ENCODE measurements at regions not wholly inside any gene's neighbourhood (a gene's known extent, or its start where the extent isn't known, plus 50 kb on each side); places are given as distances from the start of the nearest gene placed in this dataset.

- Mint-ChIP-seq H3K27ac (no peak overlapping the region), H3K4me1 (peaks cover 5% of the 10 kb centered on the region), H3K9me3 (peaks cover 0 to 9% (median 5%) of the 10 kb centered on the region in 7 donors), H3K4me3 (no peak overlapping the region), H3K27me3 (ENCODE audit: low read depth in 3 of 3) (peaks cover 20 to 39% (median 33%) of the 10 kb centered on the region in 3 donors), H3K36me3 (no peaks in the 10 kb centered on the region)
- no peaks in the 10 kb centered on the region for H3K79me2 ChIP-seq (ENCODE audit: insufficient read depth, low read length)
- TF ChIP-seq CTCF (IDR thresholded peaks at IDR 0.05) = no peak
- no peak overlapping the region for H3K4me3 ChIP-seq (replicated peaks in 1 of 3; ENCODE audit: low read depth in 2 of 3, low read length in 3 of 3)
- intact Hi-C loops (cut with micrococcal nuclease) = no loop called here
- H4K20me1 ChIP-seq (ENCODE audit: insufficient read depth, low read length) = no peaks in the 10 kb centered on the region
- H3K27me3 ChIP-seq (ENCODE audit: control insufficient read depth in 2 of 2, insufficient read depth in 2 of 2, low read length in 2 of 2) = peaks cover 36 to 38% of the 10 kb centered on the region in 2 donors
- no peak overlapping the region for H3K27ac ChIP-seq (ENCODE audit: low read depth in 1 of 2, low read length in 2 of 2)
- 85% methylated on average over 4 of the region's 4 CpGs for WGBS (ENCODE audit: insufficient coverage)
- no peaks in the 10 kb centered on the region for H3K36me3 ChIP-seq (replicated peaks in 1 of 2; ENCODE audit: control insufficient read depth in 1 of 2, insufficient read depth in 2 of 2, low read length in 2 of 2)
- H3K9me3 ChIP-seq (replicated peaks in 1 of 2; ENCODE audit: control insufficient read depth in 1 of 2, insufficient read depth in 1 of 2, low read length in 2 of 2) = no peaks in the 10 kb centered on the region
- H2AFZ ChIP-seq (ENCODE audit: insufficient read depth, low read depth, low read length, poor library complexity, severe bottlenecking) = no peak overlapping the region
- peaks cover 6 to 7% of the 10 kb centered on the region in 2 donors for H3K4me1 ChIP-seq (ENCODE audit: control insufficient read depth in 1 of 2, insufficient read depth in 2 of 2, low read length in 2 of 2)
- H3K9ac ChIP-seq (ENCODE audit: insufficient read depth, low read length, poor library complexity, severe bottlenecking) = no peak overlapping the region
- no peak overlapping the region for H3K4me2 ChIP-seq (replicated peaks; ENCODE audit: extremely low read depth, low read length, poor library complexity, severe bottlenecking)
- no peak for DNase-seq
Measured at GRCh38 chr9:88798476-88798875, 192.8 kb upstream of the S1PR3 start.

GRCh38 chr9:88799541-88800328, 191.5 kb upstream of the S1PR3 start:
- Mint-ChIP-seq H3K36me3 (no peaks in the 10 kb centered on the region), H3K9me3 (peaks cover 0 to 9% (median 5%) of the 10 kb centered on the region in 7 donors), H3K4me3 (peak overlapping the region in 1 of 2 donors; percentile 11), H3K27ac (no peak overlapping the region), H3K4me1 (peaks cover 3% of the 10 kb centered on the region), H3K27me3 (ENCODE audit: low read depth in 3 of 3) (peaks cover 18 to 35% (median 27%) of the 10 kb centered on the region in 3 donors)
- Histone ChIP-seq H3K79me2 (ENCODE audit: insufficient read depth, low read length) (no peaks in the 10 kb centered on the region), H3K4me3 (replicated peaks in 1 of 3; ENCODE audit: low read depth in 2 of 3, low read length in 3 of 3) (no peak overlapping the region), H3K9me3 (replicated peaks in 1 of 2; ENCODE audit: control insufficient read depth in 1 of 2, insufficient read depth in 1 of 2, low read length in 2 of 2) (no peaks in the 10 kb centered on the region), H4K20me1 (ENCODE audit: insufficient read depth, low read length) (no peaks in the 10 kb centered on the region), H3K27ac (ENCODE audit: low read depth in 1 of 2, low read length in 2 of 2) (no peak overlapping the region), H3K27me3 (ENCODE audit: control insufficient read depth in 2 of 2, insufficient read depth in 2 of 2, low read length in 2 of 2) (peaks cover 34 to 35% of the 10 kb centered on the region in 2 donors), H2AFZ (ENCODE audit: insufficient read depth, low read depth, low read length, poor library complexity, severe bottlenecking) (no peak overlapping the region), H3K4me1 (ENCODE audit: control insufficient read depth in 1 of 2, insufficient read depth in 2 of 2, low read length in 2 of 2) (no peaks in the 10 kb centered on the region), H3K4me2 (replicated peaks; ENCODE audit: extremely low read depth, low read length, poor library complexity, severe bottlenecking) (no peak overlapping the region), H3K9ac (ENCODE audit: insufficient read depth, low read length, poor library complexity, severe bottlenecking) (no peak overlapping the region), H3K36me3 (replicated peaks in 1 of 2; ENCODE audit: control insufficient read depth in 1 of 2, insufficient read depth in 2 of 2, low read length in 2 of 2) (no peaks in the 10 kb centered on the region)
- intact Hi-C loops (cut with micrococcal nuclease) = no loop called here
- no peak for TF ChIP-seq CTCF (IDR thresholded peaks at IDR 0.05)
- DNase-seq = no peak
- 100% methylated on average over 2 of the region's 6 CpGs for WGBS (ENCODE audit: insufficient coverage)

Data from CD14-positive monocyte (primary cell).